Mucosa of rectum (tissue), 2 donors: ENCODE measurements at regions not wholly inside any gene's neighbourhood (a gene's known extent, or its start where the extent isn't known, plus 50 kb on each side); places are given as distances from the start of the nearest gene placed in this dataset.

Experiments used
- H3K27ac ChIP-seq, 2 donors: one replicate each; pipeline ENCODE4 v1.7.0; 2013; ENCODE audit warnings: inconsistent platforms in 2 of 2, low read depth in 2 of 2, low read length in 2 of 2
- H3K27me3 ChIP-seq, 2 donors: one replicate each; pipeline ENCODE4 v1.7.0; 2013; ENCODE audit warnings: low read length in 2 of 2; ENCODE audit not compliant: control insufficient read depth in 2 of 2, insufficient read depth in 2 of 2
- H3K36me3 ChIP-seq, 2 donors: one replicate each; pipeline ENCODE4 v1.7.0; 2013; ENCODE audit warnings: low read length in 2 of 2; ENCODE audit not compliant: control insufficient read depth in 2 of 2, insufficient read depth in 2 of 2
- H3K4me1 ChIP-seq, 2 donors: one replicate each; pipeline ENCODE4 v1.7.0; 2013; ENCODE audit warnings: low read length in 2 of 2, mild to moderate bottlenecking in 1 of 2; ENCODE audit not compliant: control insufficient read depth in 2 of 2, insufficient read depth in 2 of 2
- H3K4me3 ChIP-seq, 2 donors: one replicate each; pipeline ENCODE4 v1.7.0; 2013; ENCODE audit warnings: low read length in 2 of 2
- H3K9ac ChIP-seq, 2 donors: one replicate each; pipeline ENCODE4 v1.7.0; 2013; ENCODE audit warnings: low read length in 2 of 2, low read depth in 1 of 2, mild to moderate bottlenecking in 1 of 2
- H3K9me3 ChIP-seq, 2 donors: one replicate each; pipeline ENCODE4 v1.7.0; 2013; ENCODE audit warnings: low read length in 2 of 2; ENCODE audit not compliant: control insufficient read depth in 2 of 2
- donor health status: healthy.
- donor health status: Normal muscosa, but diverticular disease.

GRCh38 chr7:20839196-20839735 lies 52.6 kb upstream of the SP8 start:
- Histone ChIP-seq H3K27me3 (no peaks in the 10 kb centered on the region), H3K9ac (no peak overlapping the region), H3K27ac (no peak overlapping the region), H3K36me3 (no peaks in the 10 kb centered on the region), H3K4me1 (no peaks in the 10 kb centered on the region), H3K4me3 (no peak overlapping the region), H3K9me3 (no peaks in the 10 kb centered on the region)

GRCh38 chr7:20839987-20840386 lies 53.3 kb upstream of the SP8 start:
- Histone ChIP-seq H3K9ac (no peak overlapping the region), H3K36me3 (no peaks in the 10 kb centered on the region), H3K9me3 (no peaks in the 10 kb centered on the region), H3K4me3 (no peak overlapping the region), H3K4me1 (no peaks in the 10 kb centered on the region), H3K27ac (no peak overlapping the region), H3K27me3 (no peaks in the 10 kb centered on the region)

GRCh38 chr7:20846791-20847190 lies 60.1 kb upstream of the SP8 start:
- no peaks in the 10 kb centered on the region for H3K36me3 ChIP-seq
- no peaks in the 10 kb centered on the region for H3K9me3 ChIP-seq
- no peak overlapping the region for H3K4me3 ChIP-seq
- H3K27me3 ChIP-seq: no peaks in the 10 kb centered on the region
- no peaks in the 10 kb centered on the region for H3K4me1 ChIP-seq
- H3K9ac ChIP-seq: no peak overlapping the region
- H3K27ac ChIP-seq: no peak overlapping the region

- H3K36me3 ChIP-seq: no peaks in the 10 kb centered on the region
- no peak overlapping the region for H3K27ac ChIP-seq
- no peak overlapping the region for H3K9ac ChIP-seq
- H3K27me3 ChIP-seq: no peaks in the 10 kb centered on the region
- no peaks in the 10 kb centered on the region for H3K4me1 ChIP-seq
- no peak overlapping the region for H3K4me3 ChIP-seq
- no peaks in the 10 kb centered on the region for H3K9me3 ChIP-seq
Observed at GRCh38 chr7:20858951-20859350, 72.3 kb upstream of the SP8 start.

- Histone ChIP-seq H3K36me3 (no peaks in the 10 kb centered on the region), H3K27me3 (no peaks in the 10 kb centered on the region), H3K9ac (no peak overlapping the region), H3K4me1 (no peaks in the 10 kb centered on the region), H3K9me3 (no peaks in the 10 kb centered on the region), H3K27ac (no peak overlapping the region), H3K4me3 (no peak overlapping the region)
Observed at GRCh38 chr7:20861468-20861867, 74.8 kb upstream of the SP8 start.

- Histone ChIP-seq H3K27ac (no peak overlapping the region), H3K27me3 (no peaks in the 10 kb centered on the region), H3K9me3 (no peaks in the 10 kb centered on the region), H3K9ac (no peak overlapping the region), H3K36me3 (no peaks in the 10 kb centered on the region), H3K4me3 (no peak overlapping the region), H3K4me1 (no peaks in the 10 kb centered on the region)
Observed at GRCh38 chr7:20862554-20862953, 75.9 kb upstream of the SP8 start.

- Histone ChIP-seq H3K9ac (no peak overlapping the region), H3K27me3 (no peaks in the 10 kb centered on the region), H3K4me1 (no peaks in the 10 kb centered on the region), H3K36me3 (no peaks in the 10 kb centered on the region), H3K4me3 (no peak overlapping the region), H3K9me3 (no peaks in the 10 kb centered on the region), H3K27ac (no peak overlapping the region)
Observed at GRCh38 chr7:20864221-20864620, 77.5 kb upstream of the SP8 start.

- no peak overlapping the region for H3K9ac ChIP-seq
Observed at GRCh38 chr7:20865684-20866083, 79.0 kb upstream of the SP8 start.

GRCh38 chr7:20870977-20871376 lies 84.3 kb upstream of the SP8 start:
- H3K36me3 ChIP-seq: no peaks in the 10 kb centered on the region
- H3K27ac ChIP-seq: no peak overlapping the region
- H3K9me3 ChIP-seq: no peaks in the 10 kb centered on the region
- H3K9ac ChIP-seq: no peak overlapping the region
- H3K27me3 ChIP-seq: no peaks in the 10 kb centered on the region
- H3K4me3 ChIP-seq: no peak overlapping the region
- no peaks in the 10 kb centered on the region for H3K4me1 ChIP-seq

More at GRCh38 chr7:20865684-20866083, 79.0 kb upstream of the SP8 start:
- H3K27me3 ChIP-seq: no peaks in the 10 kb centered on the region
- no peaks in the 10 kb centered on the region for H3K4me1 ChIP-seq
- H3K4me3 ChIP-seq: no peak overlapping the region
- H3K9me3 ChIP-seq: no peaks in the 10 kb centered on the region
- no peak overlapping the region for H3K27ac ChIP-seq
- no peaks in the 10 kb centered on the region for H3K36me3 ChIP-seq

- H3K27me3 ChIP-seq: no peaks in the 10 kb centered on the region
- no peaks in the 10 kb centered on the region for H3K4me1 ChIP-seq
- H3K27ac ChIP-seq: no peak overlapping the region
- no peaks in the 10 kb centered on the region for H3K9me3 ChIP-seq
- no peaks in the 10 kb centered on the region for H3K36me3 ChIP-seq
- no peak overlapping the region for H3K9ac ChIP-seq
- no peak overlapping the region for H3K4me3 ChIP-seq
Observed at GRCh38 chr7:20892776-20893175, 106.1 kb upstream of the SP8 start.

- Histone ChIP-seq H3K36me3 (no peaks in the 10 kb centered on the region), H3K9me3 (no peaks in the 10 kb centered on the region), H3K4me3 (no peak overlapping the region), H3K27me3 (no peaks in the 10 kb centered on the region), H3K4me1 (no peaks in the 10 kb centered on the region), H3K9ac (no peak overlapping the region), H3K27ac (no peak overlapping the region)
Observed at GRCh38 chr7:20894806-20895205, 108.1 kb upstream of the SP8 start.
